NCI-H1105 treated with DMSO at 0.1 percent for 48 hours (cell line): ENCODE measurements at regions not wholly inside any gene's neighbourhood (a gene's known extent, or its start where the extent isn't known, plus 50 kb on each side); places are given as distances from the start of the nearest gene placed in this dataset.

Experiments used
- DNase-seq: peaks from one replicate; lab custom pipeline; 2025; lab: John Stamatoyannopoulos, UW

DNA sequence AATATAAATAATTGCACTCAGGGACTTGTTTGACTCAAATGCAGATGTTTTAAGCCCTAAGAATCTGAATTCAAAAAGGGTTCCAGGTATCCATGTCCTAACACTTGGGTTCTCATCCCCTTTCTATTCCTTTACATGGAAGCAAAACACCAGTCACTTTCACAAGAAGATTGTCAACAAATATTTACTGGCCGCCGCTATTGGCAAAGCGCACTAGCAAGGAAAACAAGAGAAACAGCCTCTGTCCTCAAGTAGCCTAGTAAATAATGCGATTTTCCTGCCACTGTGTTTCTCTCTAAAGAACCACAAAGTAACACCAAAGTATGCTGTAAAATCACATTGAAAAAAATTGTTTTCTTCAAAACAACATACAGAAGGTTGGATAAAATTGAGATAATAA lies 66.7 kb upstream of the EZH2 start:
- no peak for DNase-seq

DNA sequence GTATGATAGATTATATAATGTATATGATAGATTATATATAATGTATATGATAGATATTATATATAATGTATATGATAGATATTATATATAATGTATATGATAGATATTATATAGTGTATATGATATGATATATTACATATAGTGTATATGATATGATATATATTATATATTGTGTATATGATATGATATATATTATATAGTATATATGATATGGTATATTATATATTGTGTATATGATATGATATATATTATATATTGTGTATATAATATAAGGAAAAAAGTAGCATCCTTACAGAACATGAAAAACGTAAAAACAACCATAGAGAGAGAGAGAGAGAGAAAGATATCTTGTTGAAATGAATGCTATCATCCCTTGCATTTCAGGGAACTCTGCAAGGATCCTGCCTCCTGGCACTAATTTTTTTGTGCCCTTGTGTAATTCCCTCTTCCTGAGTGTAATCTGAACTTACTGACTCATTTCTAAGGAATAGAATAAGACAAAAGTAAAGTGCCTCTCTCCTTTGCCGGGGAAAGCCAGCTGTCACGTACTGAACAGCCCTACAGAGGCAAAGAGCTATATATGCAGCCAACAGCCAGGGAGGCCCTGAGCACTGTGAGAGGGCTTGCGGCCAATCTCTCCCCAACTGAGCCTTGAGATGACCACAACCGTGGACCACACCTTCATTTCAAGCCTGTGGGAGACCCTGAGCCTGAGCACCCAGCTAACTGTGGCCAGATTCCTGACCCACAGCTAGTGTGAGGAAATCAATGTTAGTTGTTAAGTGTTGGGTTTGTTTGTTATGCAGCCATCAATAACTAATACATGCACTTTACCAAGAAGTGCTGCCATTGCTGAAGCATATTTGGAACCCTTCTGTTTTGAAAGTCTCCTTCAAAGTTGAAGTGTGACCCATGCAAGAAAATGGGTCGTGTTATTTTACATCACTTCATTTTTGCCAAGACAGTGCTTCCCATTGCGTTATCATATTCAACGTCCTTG lies 61.1 kb upstream of the EZH2 start:
- no peak for DNase-seq

GRCh38 chr7:148941598-148942275 lies 57.6 kb upstream of the EZH2 start:
- DNase-seq: peak; percentile 73

DNA sequence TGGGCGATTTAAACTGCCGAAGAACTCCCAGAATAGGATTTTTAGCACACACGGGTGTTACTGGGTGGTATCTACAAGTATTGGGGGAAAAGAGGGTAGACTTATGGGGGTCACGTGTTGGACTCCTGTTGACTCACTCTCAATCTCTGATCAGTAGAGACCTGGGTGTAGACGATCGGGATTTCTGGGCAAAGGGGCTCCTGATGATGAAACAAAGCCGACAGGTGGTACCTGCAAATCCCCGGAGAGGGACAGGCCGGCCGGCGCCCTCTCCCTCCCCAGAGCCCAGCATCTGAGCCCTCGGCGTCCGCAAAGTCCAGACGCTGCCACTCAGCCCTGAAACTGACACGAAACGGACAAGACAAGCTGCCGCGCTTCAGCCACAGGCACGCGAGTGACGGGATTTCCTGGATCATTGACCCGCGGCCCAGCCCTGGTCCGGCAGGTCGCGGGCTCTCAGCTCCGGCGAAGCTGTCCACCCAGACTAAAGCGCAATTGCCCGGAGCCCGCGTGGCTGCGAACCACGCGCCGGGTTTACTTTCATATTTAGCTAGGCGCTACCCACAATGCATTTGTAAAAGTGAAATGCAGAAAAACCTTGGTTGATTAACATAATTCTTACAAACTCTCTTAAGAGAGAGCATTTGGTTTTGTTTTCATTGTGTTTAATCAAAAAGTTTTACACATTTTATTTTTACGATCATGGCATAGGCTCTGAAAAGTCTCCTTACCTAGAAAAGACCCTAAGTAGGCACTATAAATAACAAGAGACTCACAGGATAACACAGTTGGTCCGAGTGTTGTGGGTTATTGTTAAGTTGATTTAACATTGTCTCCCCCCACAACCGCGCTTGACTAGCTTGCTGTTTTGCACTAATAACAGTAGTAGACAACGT lies 56.9 kb upstream of the EZH2 start:
- DNase-seq: peak; percentile 83

DNA sequence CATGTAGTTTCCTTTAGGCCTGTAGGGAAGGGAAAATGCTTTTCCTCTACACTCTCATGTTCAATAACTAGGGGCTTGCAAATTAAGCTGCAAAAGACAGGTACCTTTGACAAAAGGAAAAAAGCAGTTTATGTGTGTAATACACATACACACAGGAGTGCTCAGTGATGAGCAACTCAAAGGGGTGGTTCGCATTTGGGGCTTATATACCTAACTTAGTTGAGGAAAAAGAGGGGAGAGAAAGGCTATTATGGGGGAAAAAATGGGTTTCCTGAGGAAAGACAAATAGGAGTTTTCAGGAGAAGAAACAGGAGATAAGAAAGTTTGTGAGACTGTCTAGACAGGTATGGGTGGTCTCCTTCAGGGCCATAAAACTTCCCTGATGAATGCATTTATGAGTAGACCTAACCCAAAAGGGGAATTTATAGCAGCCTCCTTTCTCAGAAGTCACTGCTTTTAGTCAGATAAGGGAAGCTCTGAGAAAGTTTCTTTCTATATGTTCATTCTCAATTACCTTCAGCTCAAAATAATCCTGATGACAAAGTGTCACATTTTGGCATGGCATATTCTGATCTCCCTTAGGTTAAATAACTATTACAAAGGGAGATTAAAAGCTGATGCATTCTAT lies 55.2 kb upstream of the EZH2 start:
- DNase-seq: no peak

- no peak for DNase-seq
Measured at GRCh38 chr7:148935451-148935850, 51.4 kb upstream of the EZH2 start.
